WTC11 (cell line): ENCODE measurements at regions not wholly inside any gene's neighbourhood (a gene's known extent, or its start where the extent isn't known, plus 50 kb on each side); places are given as distances from the start of the nearest gene placed in this dataset.

Experiments
- ATAC-seq: fragments of 200-7000 bp; cut with Tn5 transposase; 2 replicates; pipeline ENCODE4 v1.10.0; 2021; ENCODE audit warnings: mild to moderate bottlenecking, moderate library complexity
- CTCF ChIA-PET: fragments of 300-600 bp; sonication (Branson Sonifier 250); formaldehyde crosslinking; loops from one replicate; lab custom pipeline; 2021; ENCODE audit warnings: antibody characterized with exemption; lab: Charles Lee
- POLR2A ChIA-PET: fragments of 350-600 bp; sonication (Branson Sonifier 250); formaldehyde crosslinking; loops from one replicate; lab custom pipeline; 2021; ENCODE audit warnings: antibody characterized with exemption; lab: Charles Lee
- DNase-seq: peaks from one replicate; pipeline ENCODE4 v3.0.0; 2021; ENCODE audit warnings: low spot score
- H3K27ac Mint-ChIP-seq: 2 replicates; pipeline ENCODE4 v1.8.0; 2021; ENCODE audit warnings: mixed read lengths
- H3K27me3 Mint-ChIP-seq: 2 replicates; pipeline ENCODE4 v1.8.0; 2021; ENCODE audit warnings: low read depth, mild to moderate bottlenecking, moderate library complexity, mixed read lengths
- H3K36me3 Mint-ChIP-seq: 2 replicates; pipeline ENCODE4 v1.8.0; 2021; ENCODE audit warnings: mixed read lengths
- H3K4me1 Mint-ChIP-seq: 2 replicates; pipeline ENCODE4 v1.8.0; 2022; ENCODE audit warnings: mixed read lengths
- H3K4me3 Mint-ChIP-seq: 2 replicates; pipeline ENCODE4 v1.8.0; 2021; ENCODE audit warnings: mild to moderate bottlenecking, moderate library complexity, mixed read lengths
- H3K9me3 Mint-ChIP-seq: 2 replicates; pipeline ENCODE4 v1.8.0; 2021; ENCODE audit warnings: mixed read lengths
- AFF4 ChIP-seq: sonication (generic); formaldehyde crosslinking; IDR thresholded peaks from 2 replicates; pipeline ENCODE4 v1.8.1; 2023; ENCODE audit warnings: mild to moderate bottlenecking, missing genetic modification reagents, borderline replicate concordance
- AR ChIP-seq: fragments of 250-450 bp; sonication (Bioruptor Pico); IDR thresholded peaks from 2 replicates; pipeline ENCODE4 v1.9.0; 2021; ENCODE audit warnings: mild to moderate bottlenecking
- ATF1 ChIP-seq: sonication (generic); formaldehyde crosslinking; IDR thresholded peaks from 2 replicates; pipeline ENCODE4 v1.8.1; 2023; ENCODE audit warnings: mild to moderate bottlenecking, moderate library complexity, missing genetic modification reagents
- ERG ChIP-seq: fragments of 250-450 bp; sonication (Bioruptor Pico); IDR thresholded peaks from 2 replicates; pipeline ENCODE4 v1.8.0; 2021; ENCODE audit warnings: mild to moderate bottlenecking
- ETV6 ChIP-seq: sonication (generic); formaldehyde crosslinking; IDR thresholded peaks from 2 replicates; pipeline ENCODE4 v1.8.1; 2022; ENCODE audit warnings: mild to moderate bottlenecking, missing genetic modification reagents
- FOXK1 ChIP-seq: sonication (generic); formaldehyde crosslinking; IDR thresholded peaks from 2 replicates; pipeline ENCODE4 v1.8.0; 2022; ENCODE audit warnings: mild to moderate bottlenecking, moderate library complexity, missing genetic modification reagents
- FOXP1 ChIP-seq: sonication (generic); formaldehyde crosslinking; IDR thresholded peaks from 2 replicates; pipeline ENCODE4 v1.8.0; 2022; ENCODE audit warnings: missing genetic modification reagents, mild to moderate bottlenecking, moderate library complexity, borderline replicate concordance
- GABPB1 ChIP-seq: sonication (generic); formaldehyde crosslinking; IDR thresholded peaks from 2 replicates; pipeline ENCODE4 v1.8.1; 2023; ENCODE audit warnings: mild to moderate bottlenecking, missing genetic modification reagents
- GTF2I ChIP-seq: fragments of 250-450 bp; sonication (Bioruptor Pico); conservative IDR thresholded peaks from 2 replicates; pipeline ENCODE4 v1.4.0; 2021; ENCODE audit warnings: mild to moderate bottlenecking
- HMGA2 ChIP-seq: fragments of 250-450 bp; sonication (Bioruptor Pico); IDR thresholded peaks from 2 replicates; pipeline ENCODE4 v1.4.0; 2021; ENCODE audit warnings: mild to moderate bottlenecking, moderate library complexity
- IRF2 ChIP-seq: sonication (generic); formaldehyde crosslinking; IDR thresholded peaks from 2 replicates; pipeline ENCODE4 v1.8.0; 2022; ENCODE audit warnings: low read depth, missing genetic modification reagents, borderline replicate concordance
- KAT7 ChIP-seq: sonication (generic); formaldehyde crosslinking; IDR thresholded peaks from 2 replicates; pipeline ENCODE4 v1.8.1; 2023; ENCODE audit warnings: missing genetic modification reagents, mild to moderate bottlenecking, borderline replicate concordance
- MAX ChIP-seq: sonication (generic); formaldehyde crosslinking; IDR thresholded peaks from 2 replicates; pipeline ENCODE4 v1.8.0; 2022; ENCODE audit warnings: mild to moderate bottlenecking, missing genetic modification reagents
- MYBL2 ChIP-seq: sonication (generic); formaldehyde crosslinking; IDR thresholded peaks from 2 replicates; pipeline ENCODE4 v1.8.1; 2023; ENCODE audit warnings: mild to moderate bottlenecking, moderate library complexity, missing genetic modification reagents
- PRRX2 ChIP-seq: fragments of 250-450 bp; sonication (Bioruptor Pico); IDR thresholded peaks from 2 replicates; pipeline ENCODE4 v1.8.0; 2021; ENCODE audit warnings: mild to moderate bottlenecking
- TEAD4 ChIP-seq: sonication (generic); formaldehyde crosslinking; IDR thresholded peaks from 2 replicates; pipeline ENCODE4 v1.8.0; 2022; ENCODE audit warnings: mild to moderate bottlenecking, missing genetic modification reagents
- USF2 ChIP-seq: sonication (generic); formaldehyde crosslinking; IDR thresholded peaks from 2 replicates; pipeline ENCODE4 v1.8.1; 2023; ENCODE audit warnings: mild to moderate bottlenecking, missing genetic modification reagents, moderate library complexity
- ZNF512 ChIP-seq: sonication (generic); formaldehyde crosslinking; IDR thresholded peaks from 2 replicates; pipeline ENCODE4 v1.8.1; 2022; ENCODE audit warnings: missing genetic modification reagents, borderline replicate concordance

GRCh38 chr7:17447728-17448478 lies 149.5 kb downstream of the AHR start:
- Mint-ChIP-seq H3K9me3 (peaks cover 50% of the 10 kb centered on the region), H3K4me1 (peaks cover 8% of the 10 kb centered on the region), H3K4me3 (no peak overlapping the region), H3K27me3 (no peaks in the 10 kb centered on the region; the same call in 1 of the 2 replicates), H3K36me3 (peaks cover 38% of the 10 kb centered on the region), H3K27ac (no peak overlapping the region)
- ChIA-PET CTCF (no interaction called here), POLR2A (no interaction called here)
- TF ChIP-seq KAT7 (CRISPR knock-in tag) = no peak
- no peak for TF ChIP-seq AFF4 (CRISPR knock-in tag)
- no peak for TF ChIP-seq HMGA2 (CRISPR knock-in tag)
- ATAC-seq (no peak), DNase-seq (no peak)

- POLR2A ChIA-PET = no interaction called here
- CTCF ChIA-PET = no interaction called here
- ATAC-seq = no peak
- no peak overlapping the region for H3K27ac Mint-ChIP-seq
- H3K27me3 Mint-ChIP-seq = no peaks in the 10 kb centered on the region; the same call in 1 of the 2 replicates
- H3K36me3 Mint-ChIP-seq = peaks cover 38% of the 10 kb centered on the region
- DNase-seq = no peak
- no peak overlapping the region for H3K4me3 Mint-ChIP-seq
- TF ChIP-seq MAX (CRISPR knock-in tag) (no peak), USF2 (no peak), ERG (CRISPR knock-in tag) (no peak)
- peaks cover 8% of the 10 kb centered on the region for H3K4me1 Mint-ChIP-seq
- H3K9me3 Mint-ChIP-seq = peaks cover 47% of the 10 kb centered on the region
Observed at GRCh38 chr7:17448479-17449423, 150.3 kb downstream of the AHR start.

GRCh38 chr7:17456541-17456940 lies 158.1 kb downstream of the AHR start:
- no peak overlapping the region for H3K4me3 Mint-ChIP-seq
- CTCF ChIA-PET = no interaction called here
- H3K4me1 Mint-ChIP-seq = peaks cover 18% of the 10 kb centered on the region
- no peak for DNase-seq
- no peak for ATAC-seq
- POLR2A ChIA-PET = no interaction called here
- H3K27ac Mint-ChIP-seq = no peak overlapping the region
- peaks cover 67% of the 10 kb centered on the region for H3K9me3 Mint-ChIP-seq
- peaks cover 42% of the 10 kb centered on the region for H3K36me3 Mint-ChIP-seq
- H3K27me3 Mint-ChIP-seq = no peaks in the 10 kb centered on the region
- no peak for TF ChIP-seq ZNF512 (CRISPR knock-in tag)
- no peak for TF ChIP-seq GABPB1 (CRISPR knock-in tag)
- no peak for TF ChIP-seq KAT7 (CRISPR knock-in tag)
- no peak for TF ChIP-seq PRRX2
- no peak for TF ChIP-seq FOXK1 (CRISPR knock-in tag)
- no peak for TF ChIP-seq ATF1 (CRISPR knock-in tag)
- TF ChIP-seq TEAD4 (CRISPR knock-in tag) = no peak
- TF ChIP-seq MYBL2 (CRISPR knock-in tag) = no peak
- no peak for TF ChIP-seq ETV6 (CRISPR knock-in tag)
- TF ChIP-seq USF2 = no peak
- TF ChIP-seq FOXP1 (CRISPR knock-in tag) = no peak
- no peak for TF ChIP-seq IRF2
- no peak for TF ChIP-seq AR
- no peak for TF ChIP-seq GTF2I (CRISPR knock-in tag)
